ENCODE measurements at regions not wholly inside any gene's neighbourhood (a gene's known extent, or its start where the extent isn't known, plus 50 kb on each side); places are given as distances from the start of the nearest gene placed in this dataset.

- TF ChIP-seq RAD21 (CRISPR knock-in tag; conservative IDR thresholded peaks at IDR 0.05 in 1 of 2, IDR thresholded peaks at IDR 0.05 in 1 of 2) (no peak), ZBTB40 (IDR thresholded peaks at IDR 0.05) (peak; percentile 30; the same call in 1 of the 2 replicates), ZBTB40 (CRISPR knock-in tag; IDR thresholded peaks at IDR 0.05) (no peak), NBN (IDR thresholded peaks at IDR 0.05; ENCODE audit: low read depth) (peak; percentile 67; the same call in 1 of the 2 replicates), ZNF75A (CRISPR knock-in tag; IDR thresholded peaks at IDR 0.05) (peak; percentile 78), SRSF3 (IDR thresholded peaks at IDR 0.05; ENCODE audit: insufficient read depth, low read length) (no peak), NCOA2 (IDR thresholded peaks at IDR 0.05; ENCODE audit: partially characterized antibody in 2 of 2) (peak in 1 of 2 experiments; percentile 14), ZNF407 (IDR thresholded peaks at IDR 0.05; ENCODE audit: low read depth) (peak; percentile 51; the same call in 1 of the 2 replicates), ZNF24 (IDR thresholded peaks at IDR 0.05) (no peak), NCOA4 (IDR thresholded peaks at IDR 0.05; ENCODE audit: partially characterized antibody) (peak; percentile 15), EHMT2 (IDR thresholded peaks at IDR 0.05) (peak; percentile 64), SRF (CRISPR knock-in tag; IDR thresholded peaks at IDR 0.05) (no peak)
These were observed 84.5 kb downstream of the RPL22L1 start (continued) for GRCh38 chr3:170785454-170785853.

Measured in K562 (cell line).